H1 (cell line): ENCODE measurements at regions not wholly inside any gene's neighbourhood (a gene's known extent, or its start where the extent isn't known, plus 50 kb on each side); places are given as distances from the start of the nearest gene placed in this dataset.

Source experiments
- POU5F1 ChIP-seq: IDR thresholded peaks from 2 replicates; pipeline ENCODE4 v1.6.1; 2011; ENCODE audit warnings: low read depth, mild to moderate bottlenecking, low read length, moderate library complexity
- TCF12 ChIP-seq: IDR thresholded peaks from 2 replicates; pipeline ENCODE4 v1.6.1; 2011; ENCODE audit warnings: low read depth, mild to moderate bottlenecking, low read length

GRCh38 chr1:109823543-109824348 lies 60.0 kb upstream of the EPS8L3 start (continued):
- TF ChIP-seq POU5F1 (no peak), TCF12 (no peak)
